ENCODE measurements at regions not wholly inside any gene's neighbourhood (a gene's known extent, or its start where the extent isn't known, plus 50 kb on each side); places are given as distances from the start of the nearest gene placed in this dataset.
A peak's percentile ranks its signal among the peaks of the same experiment; 100 is the strongest.
"Not testable (repeated sequence)": the region's sequence is repeated elsewhere in the genome, so short reads cannot be mapped to it uniquely, and the experiment has no call there.

DNA sequence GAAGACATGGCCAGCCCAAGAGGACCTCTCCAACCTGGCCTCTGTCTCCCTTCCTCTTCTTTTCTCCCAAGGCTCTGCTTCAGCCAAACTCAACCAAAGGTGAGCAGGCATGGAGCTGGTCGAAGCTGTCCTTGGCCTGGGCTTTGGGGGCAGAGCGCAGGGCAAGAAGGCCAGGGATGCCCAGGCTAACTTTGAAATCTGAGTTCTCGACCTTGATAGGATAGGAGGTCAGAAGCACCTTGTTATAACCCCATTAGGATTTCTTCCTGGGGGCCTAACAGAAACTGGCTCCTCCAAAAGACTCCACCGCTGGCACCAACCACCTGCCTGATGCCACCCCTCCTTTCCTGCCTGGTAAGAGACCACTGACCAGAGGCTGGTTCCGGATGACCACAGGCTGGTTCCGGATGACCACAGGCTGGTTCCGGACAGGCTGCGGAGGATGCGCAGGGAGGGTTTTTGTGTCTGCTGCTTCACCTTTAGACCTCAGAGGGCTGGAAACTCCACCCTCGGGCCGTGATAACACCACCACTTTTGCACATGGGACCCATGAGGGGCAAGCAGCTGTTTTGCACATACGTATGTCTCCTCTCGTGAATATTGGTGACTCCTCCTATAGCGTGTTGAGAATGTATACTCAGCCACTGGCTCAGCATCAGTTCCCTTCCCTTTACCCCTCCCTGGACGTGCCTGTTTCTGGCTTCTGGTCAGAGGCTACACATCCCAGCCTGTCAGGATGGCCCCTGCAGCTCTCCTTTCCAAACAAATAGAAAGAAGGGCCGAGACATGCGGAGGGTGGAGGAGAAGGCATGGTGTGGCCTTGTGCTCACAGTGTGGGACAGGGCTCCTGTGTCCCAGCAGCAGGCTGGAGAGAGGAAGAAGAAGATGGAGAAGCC lies 140.1 kb downstream of the DNAJB6 start:
- no peak for DNase-seq (ENCODE audit: low read depth)
- H3K4me3 ChIP-seq (ENCODE audit: low read depth, low read length) = no peak overlapping the region
- TF ChIP-seq, protein P1, sequence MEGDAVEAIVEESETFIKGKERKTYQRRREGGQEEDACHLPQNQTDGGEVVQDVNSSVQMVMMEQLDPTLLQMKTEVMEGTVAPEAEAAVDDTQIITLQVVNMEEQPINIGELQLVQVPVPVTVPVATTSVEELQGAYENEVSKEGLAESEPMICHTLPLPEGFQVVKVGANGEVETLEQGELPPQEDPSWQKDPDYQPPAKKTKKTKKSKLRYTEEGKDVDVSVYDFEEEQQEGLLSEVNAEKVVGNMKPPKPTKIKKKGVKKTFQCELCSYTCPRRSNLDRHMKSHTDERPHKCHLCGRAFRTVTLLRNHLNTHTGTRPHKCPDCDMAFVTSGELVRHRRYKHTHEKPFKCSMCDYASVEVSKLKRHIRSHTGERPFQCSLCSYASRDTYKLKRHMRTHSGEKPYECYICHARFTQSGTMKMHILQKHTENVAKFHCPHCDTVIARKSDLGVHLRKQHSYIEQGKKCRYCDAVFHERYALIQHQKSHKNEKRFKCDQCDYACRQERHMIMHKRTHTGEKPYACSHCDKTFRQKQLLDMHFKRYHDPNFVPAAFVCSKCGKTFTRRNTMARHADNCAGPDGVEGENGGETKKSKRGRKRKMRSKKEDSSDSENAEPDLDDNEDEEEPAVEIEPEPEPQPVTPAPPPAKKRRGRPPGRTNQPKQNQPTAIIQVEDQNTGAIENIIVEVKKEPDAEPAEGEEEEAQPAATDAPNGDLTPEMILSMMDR (IDR thresholded peaks at IDR 0.05; ENCODE audit: insufficient read depth, low read depth, low read length, missing control alignments) = no peak

DNA sequence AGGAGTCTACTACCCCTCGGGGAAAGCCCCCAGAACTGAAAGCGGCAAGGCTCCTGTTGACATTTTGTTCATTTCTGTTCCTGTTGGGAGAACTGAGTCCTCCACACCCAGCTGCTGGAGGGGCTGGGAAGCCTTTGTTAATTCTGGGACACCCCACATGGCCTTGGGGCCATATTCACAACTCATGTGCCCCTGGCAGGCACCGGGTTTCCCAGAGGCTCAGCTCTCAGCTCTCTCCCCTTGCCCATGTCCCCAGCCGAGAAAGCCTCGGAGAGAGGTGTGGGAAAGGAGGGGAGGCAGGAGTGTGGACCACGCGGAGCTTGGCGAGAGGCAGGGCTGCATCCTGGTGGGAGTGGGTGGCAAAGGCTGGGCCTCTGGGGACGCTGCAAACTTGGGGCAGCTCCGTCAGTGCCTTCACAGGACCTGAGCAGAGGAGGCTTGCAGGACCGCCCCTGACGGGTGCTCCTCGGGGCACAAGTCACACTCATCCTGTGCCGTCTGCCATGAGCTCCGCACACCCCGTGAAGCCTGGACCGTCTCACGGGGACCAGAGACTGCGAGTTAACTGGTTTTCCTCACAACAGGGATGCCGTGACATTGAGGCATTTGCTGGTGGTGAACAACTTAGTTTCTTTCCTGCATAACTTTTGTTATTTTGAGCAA lies 140.9 kb downstream of the DNAJB6 start:
- TF ChIP-seq, protein P1 (IDR thresholded peaks at IDR 0.05; ENCODE audit: insufficient read depth, low read depth, low read length, missing control alignments) = no peak

DNA sequence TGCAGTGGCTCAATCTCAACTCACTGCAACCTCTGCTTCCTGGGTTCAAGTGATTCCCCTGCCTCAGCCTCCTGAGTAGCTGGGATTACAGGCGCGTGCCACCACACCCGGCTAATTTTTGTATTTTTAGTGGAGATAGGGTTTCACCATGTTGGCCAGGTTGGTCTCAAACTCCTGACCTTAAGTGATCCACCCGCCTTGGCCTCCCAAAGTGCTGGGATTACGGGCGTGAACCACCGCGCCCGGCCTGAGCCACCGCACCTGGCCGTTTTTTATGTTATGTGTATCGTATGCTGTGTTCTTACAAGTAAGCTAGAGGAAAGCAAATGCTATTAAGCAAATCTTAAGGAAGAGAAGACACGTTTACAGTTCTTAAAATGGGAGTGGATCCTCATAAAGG lies 141.8 kb downstream of the DNAJB6 start:
- H3K4me3 ChIP-seq (ENCODE audit: low read depth, low read length); DNase-seq (ENCODE audit: low read depth): not testable (repeated sequence)

More for the DNA sequence above, 140.9 kb downstream of the DNAJB6 start:
- DNase-seq (ENCODE audit: low read depth) = peak; percentile 21
- H3K4me3 ChIP-seq (ENCODE audit: low read depth, low read length) = no peak overlapping the region

DNA sequence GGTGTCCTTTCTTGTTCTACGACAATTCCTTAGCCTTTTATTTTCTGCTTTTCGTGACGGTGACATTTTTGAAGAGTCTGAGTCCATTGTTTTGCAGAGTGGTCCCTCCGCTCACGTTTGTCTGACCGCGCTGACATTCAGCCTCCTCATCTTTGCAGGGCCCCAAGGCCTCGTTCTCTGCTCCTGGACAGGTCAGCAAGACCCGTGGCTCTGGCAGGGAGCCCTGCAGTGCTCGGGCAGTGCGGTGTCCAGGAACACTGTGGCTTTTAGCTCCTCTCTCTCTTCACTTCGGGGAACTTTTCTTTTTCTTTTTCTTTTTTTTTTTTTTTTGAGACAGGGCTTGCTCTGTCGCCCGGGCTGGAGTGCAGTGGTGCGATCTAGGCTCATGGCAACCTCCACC lies 142.5 kb downstream of the DNAJB6 start:
- no peak overlapping the region for H3K4me3 ChIP-seq (ENCODE audit: low read depth, low read length)
- TF ChIP-seq, protein P1 (IDR thresholded peaks at IDR 0.05; ENCODE audit: insufficient read depth, low read depth, low read length, missing control alignments) = no peak
- DNase-seq (ENCODE audit: low read depth) = no peak

DNA sequence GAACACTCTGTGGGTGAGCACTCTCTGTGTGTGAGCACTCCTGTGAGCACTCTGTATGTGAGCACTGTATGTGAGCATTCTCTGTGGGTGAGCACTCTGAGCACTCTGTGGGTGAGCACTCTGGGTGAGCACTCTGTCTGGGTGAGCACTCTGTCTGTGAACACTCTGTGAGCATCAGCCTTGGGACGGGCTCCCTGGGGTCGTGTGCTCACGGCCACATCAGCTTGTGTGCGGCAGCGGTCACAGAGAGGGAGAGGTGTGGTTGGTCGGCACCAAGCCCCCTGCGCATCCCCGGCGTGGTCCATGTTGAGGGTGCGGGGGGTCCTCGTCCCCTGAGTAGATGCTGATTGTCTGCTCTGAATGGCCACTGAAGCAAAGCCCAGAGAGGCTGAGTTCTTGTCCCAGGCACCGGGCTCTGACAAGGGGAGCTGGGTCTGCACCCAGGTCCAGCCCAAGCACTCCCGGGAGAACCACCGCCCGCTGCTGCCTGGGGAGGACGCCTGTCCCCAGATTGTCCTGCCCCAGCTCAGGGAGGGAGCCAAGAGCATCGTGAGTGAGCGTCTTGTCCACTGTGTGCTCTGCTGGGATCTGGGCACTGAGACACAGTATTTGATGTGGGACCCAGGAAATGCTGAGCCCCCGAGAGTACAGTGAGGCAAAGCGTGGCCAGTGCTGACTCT lies 143.7 kb downstream of the DNAJB6 start:
- H3K4me3 ChIP-seq (ENCODE audit: low read depth, low read length) = no peak overlapping the region
- no peak for DNase-seq (ENCODE audit: low read depth)
- TF ChIP-seq, protein P1 (IDR thresholded peaks at IDR 0.05; ENCODE audit: insufficient read depth, low read depth, low read length, missing control alignments) = no peak

GRCh38 chr7:157481389-157481788 lies 144.6 kb downstream of the DNAJB6 start:
- no peak overlapping the region for H3K4me3 ChIP-seq (ENCODE audit: low read depth, low read length)
- DNase-seq (ENCODE audit: low read depth) = no peak
- TF ChIP-seq, protein P1 (IDR thresholded peaks at IDR 0.05; ENCODE audit: insufficient read depth, low read depth, low read length, missing control alignments) = no peak

- DNase-seq (ENCODE audit: low read depth) = no peak
- TF ChIP-seq, protein P1 (IDR thresholded peaks at IDR 0.05; ENCODE audit: insufficient read depth, low read depth, low read length, missing control alignments) = no peak
These were observed 145.2 kb downstream of the DNAJB6 start for GRCh38 chr7:157482025-157482424.

More at GRCh38 chr7:157482025-157482424, 145.2 kb downstream of the DNAJB6 start:
- H3K4me3 ChIP-seq (ENCODE audit: low read depth, low read length) = no peak overlapping the region
